HG03280 (cell line): ENCODE measurements at regions not wholly inside any gene's neighbourhood (a gene's known extent, or its start where the extent isn't known, plus 50 kb on each side); places are given as distances from the start of the nearest gene placed in this dataset.
"Not testable (repeated sequence)": the region's sequence is repeated elsewhere in the genome, so short reads cannot be mapped to it uniquely, and the experiment has no call there.

ENCODE experiments used
- ATAC-seq: cut with Tn5 transposase; IDR thresholded peaks from one replicate; pipeline ENCODE4 v1.9.1; 2021; ENCODE audit warnings: mild to moderate bottlenecking, moderate library complexity; ENCODE audit not compliant: unreplicated experiment

DNA sequence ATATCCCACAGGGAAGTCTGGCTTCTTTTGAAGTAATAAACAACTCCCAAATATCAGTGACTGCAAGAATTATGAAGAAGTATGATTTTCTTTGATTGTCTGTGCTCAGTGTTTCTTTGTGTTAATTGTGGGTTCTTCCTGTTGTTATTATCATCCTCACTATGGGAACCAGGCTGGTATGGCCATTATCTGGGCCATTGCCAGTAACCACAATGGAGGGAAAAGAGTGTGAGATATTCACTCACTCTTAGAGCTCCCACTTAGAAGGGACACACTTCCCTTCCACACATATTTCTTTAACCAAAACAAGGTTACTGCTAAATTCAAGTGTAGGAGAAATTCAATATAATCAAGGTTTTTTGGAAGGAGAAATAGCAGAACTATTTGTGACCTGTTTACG is 503.7 kb downstream of the SLC6A15 start:
- ATAC-seq, result no peak

- not testable (repeated sequence) for ATAC-seq
Measured at GRCh38 chr12:84406720-84407119, 505.9 kb downstream of the SLC6A15 start.

DNA sequence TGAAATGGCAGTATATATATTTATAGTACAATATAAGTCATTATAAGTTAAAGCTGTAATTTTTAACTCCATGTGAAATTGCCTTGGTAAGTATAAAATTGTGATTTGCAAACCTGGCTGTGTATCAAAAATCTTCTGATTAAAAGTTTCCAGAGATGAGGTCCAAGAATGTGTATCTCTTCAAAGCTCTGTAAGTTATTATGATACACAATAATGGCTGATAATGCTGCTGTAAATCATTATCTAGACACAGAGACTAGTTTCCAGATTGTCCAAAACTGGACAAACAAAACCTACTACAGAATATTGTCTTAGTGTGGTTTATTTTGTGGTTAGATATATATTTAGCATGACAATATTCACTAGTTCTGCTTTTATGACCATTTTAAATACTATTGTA is 514.8 kb downstream of the SLC6A15 start:
- no peak for ATAC-seq

DNA sequence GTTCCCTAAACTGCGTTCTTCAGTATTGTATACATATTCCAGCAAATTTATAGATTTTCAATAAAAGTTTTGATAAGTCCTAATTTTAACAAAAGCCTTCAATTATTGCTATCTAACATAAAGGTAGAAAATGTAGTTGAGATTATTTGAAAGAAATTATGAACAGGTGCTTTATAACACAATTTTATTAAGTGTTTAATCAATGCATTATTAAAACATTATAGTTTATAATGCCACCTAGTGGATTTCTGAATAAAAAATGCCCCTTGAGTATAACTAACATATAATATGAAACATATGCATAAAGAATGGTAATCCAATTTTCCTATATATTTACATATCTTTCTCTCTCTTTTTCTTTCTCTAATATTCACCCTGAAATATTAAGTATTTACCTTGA is 515.3 kb downstream of the SLC6A15 start:
- ATAC-seq, result no peak

DNA sequence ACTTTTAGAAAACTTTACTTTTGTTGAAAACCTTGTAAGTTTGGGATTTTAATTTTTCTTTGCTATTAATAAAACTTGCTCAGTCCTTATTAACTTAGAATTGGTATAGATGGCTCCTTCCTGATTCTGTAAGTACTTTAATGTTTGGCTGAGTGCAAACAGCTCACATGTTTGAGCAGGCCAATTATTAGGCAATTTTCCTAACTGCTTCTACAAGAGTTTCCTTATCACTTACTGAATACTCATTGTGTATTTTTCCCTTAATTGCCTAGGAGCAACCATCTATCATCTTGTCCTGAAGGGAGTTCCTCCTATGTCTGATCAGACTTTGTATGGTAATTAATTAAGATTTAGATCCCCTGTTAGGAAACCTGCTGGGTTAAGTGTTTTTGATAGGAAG is 521.4 kb downstream of the SLC6A15 start:
- not testable (repeated sequence) for ATAC-seq

- no peak for ATAC-seq
Measured at GRCh38 chr12:84384384-84384783, 528.2 kb downstream of the SLC6A15 start.

- ATAC-seq, result not testable (repeated sequence)
Measured at GRCh38 chr12:84382486-84382885, 530.1 kb downstream of the SLC6A15 start.

GRCh38 chr12:84376320-84376719 is 536.3 kb downstream of the SLC6A15 start:
- ATAC-seq, result no peak

- ATAC-seq, result no peak
Measured at GRCh38 chr12:84375449-84376170, 537.0 kb downstream of the SLC6A15 start.

DNA sequence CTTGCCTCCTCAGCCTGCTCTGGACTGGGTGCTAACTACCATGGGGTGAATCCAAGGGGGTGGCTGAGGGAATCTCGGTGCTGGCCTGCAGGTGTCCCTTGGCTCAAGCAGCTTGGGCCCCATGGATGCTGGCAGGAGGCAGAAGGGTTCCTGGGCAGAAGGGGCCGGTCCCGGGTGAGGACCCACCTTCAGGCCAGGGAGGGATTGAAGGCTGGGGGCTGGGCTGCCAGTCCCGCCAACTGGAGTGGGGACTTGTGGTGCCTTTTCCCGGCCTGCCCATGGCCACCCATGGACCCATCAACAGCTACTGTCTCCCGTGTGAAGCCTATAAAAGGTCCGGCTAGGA is 550.1 kb downstream of the SLC6A15 start:
- ATAC-seq, result no peak

- ATAC-seq, result no peak
Measured at GRCh38 chr12:84361651-84362551, 550.7 kb downstream of the SLC6A15 start.

- no peak for ATAC-seq
Measured at GRCh38 chr12:84357314-84357713, 555.3 kb downstream of the SLC6A15 start.

DNA sequence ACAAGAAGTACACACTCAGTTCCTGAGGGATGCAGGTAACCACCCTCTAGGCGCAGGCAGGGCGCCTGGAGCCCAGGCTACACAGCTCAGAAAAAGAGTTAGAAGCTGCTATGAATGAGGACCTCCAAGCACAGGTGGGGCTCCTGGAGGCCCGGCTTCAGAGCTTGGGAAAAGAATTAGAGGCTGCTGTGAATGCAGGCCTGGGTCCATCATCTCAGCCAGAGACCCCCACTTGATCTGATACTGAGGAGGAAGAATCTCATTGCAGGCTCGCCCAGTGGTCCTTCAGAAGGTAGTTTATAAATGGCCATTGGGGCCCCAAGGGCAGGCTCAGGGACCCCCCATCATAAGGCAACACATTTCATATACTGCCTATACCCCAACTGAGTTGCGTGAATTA is 556.4 kb downstream of the SLC6A15 start:
- ATAC-seq, result no peak

DNA sequence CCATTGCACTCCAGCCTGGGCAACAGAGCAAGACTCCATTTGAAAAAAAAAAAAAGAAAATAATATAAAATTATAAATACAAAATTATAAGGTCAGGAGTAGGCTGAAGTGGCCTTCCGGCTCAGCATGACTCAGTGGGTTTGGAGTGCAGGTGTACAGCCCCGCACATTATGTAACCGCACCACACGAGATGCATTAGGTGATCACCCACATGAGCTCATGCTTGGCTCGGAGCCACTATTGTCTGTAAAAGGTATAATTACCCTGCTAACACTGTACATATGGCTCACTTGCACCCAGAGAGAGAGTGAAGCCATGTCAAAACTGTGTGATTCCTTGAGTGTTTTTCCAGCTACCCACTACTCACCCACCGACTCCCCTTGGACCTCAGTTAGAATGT is 557.0 kb downstream of the SLC6A15 start:
- no peak for ATAC-seq

GRCh38 chr12:84348582-84348981 is 564.0 kb downstream of the SLC6A15 start:
- ATAC-seq, result no peak

- no peak for ATAC-seq
Measured at GRCh38 chr12:84341467-84342193, 571.0 kb downstream of the SLC6A15 start.

DNA sequence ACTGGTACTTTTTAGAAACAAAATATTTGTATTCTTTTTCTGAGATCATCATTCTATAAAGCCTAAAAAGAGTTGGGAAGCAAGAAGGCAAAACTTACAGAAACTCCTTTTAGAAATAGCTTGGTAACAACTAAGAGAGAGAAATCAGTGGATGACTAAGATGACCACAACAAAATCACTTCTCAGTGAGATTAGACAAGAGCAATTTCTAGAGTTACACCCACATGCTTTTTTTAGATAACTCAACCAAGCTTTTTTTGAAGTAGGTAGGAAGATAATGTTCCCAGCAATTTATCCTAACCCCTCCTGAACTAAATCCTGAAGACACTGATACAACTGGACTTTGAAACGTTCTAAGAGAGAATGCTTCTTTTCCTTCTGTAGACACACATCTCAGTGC is 576.4 kb downstream of the SLC6A15 start:
- no peak for ATAC-seq

DNA sequence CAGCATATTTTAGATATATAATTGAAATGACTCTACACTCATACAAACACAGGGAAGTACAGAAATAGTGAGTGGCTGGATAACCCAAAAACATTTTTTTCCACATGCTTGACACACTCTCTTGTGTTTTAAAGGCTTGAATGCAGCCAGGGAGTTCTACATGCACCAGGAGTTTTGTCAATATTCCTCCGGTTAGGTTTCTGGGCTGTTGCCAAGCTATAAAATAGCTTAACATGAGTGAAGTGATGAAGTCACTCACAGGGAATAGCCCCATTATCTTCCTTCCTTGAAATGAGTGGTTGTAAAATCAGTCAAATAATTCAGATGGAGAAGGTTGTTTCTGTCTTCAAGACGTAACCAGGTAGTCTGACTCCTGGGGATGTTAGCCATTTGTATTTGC is 582.7 kb downstream of the SLC6A15 start:
- ATAC-seq, result no peak

DNA sequence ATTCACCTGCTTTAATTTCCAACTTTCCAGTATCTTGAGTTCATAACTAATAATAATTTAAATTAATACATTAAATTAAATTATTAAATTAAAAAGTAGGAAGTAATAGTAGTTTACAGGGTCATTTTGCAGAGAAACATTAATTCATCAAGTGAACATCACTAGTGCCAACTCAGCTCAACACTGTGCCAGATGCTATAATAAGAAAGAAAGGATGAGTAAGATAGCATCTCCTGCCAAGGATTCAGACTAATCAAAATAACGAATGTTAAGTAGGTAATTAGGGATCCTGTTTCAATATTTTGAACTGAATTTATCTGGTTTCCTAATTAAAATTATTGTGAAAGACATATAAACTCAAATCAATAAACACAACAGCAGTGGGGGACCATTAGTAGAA is 596.7 kb downstream of the SLC6A15 start:
- ATAC-seq, result no peak

DNA sequence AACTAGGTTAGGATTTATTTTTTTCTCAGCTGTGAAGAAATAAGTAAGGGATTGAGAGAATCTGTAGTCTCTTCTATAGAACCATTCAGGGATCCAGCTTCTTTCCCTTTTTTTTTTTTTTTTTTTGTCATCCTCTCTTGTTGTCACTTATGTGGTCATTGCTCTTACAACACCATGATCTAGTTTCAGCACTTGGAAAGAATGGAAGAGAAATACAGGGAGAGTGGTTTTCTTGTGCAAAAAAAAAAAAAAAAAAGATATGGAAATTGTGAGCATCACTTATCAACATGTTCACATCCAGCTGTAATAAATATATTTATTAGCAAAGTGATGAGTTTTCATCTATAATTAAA is 599.3 kb downstream of the SLC6A15 start:
- ATAC-seq, result no peak

DNA sequence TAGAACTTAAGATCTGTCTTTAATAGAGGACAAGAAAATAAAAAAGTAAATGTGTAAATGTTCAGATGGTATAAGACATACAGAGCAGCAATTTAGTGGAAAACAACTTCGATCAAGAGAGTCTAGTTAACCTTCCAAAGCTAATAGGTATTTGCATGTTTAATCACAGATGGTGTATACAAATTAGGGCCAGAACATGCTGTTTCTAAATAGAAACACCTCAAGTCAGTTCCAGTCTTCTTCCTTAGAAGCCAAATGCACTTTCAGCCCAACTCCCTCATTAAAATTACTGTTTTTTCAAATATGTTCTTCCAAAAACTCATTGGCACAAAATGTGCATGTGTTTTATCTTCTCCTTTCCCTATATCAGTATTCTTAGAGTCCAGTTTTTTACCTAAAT is 604.4 kb downstream of the SLC6A15 start:
- ATAC-seq, result no peak

- ATAC-seq, result no peak
Measured at GRCh38 chr12:84305144-84305543, 607.5 kb downstream of the SLC6A15 start.
